A549 (cell line): ENCODE measurements at regions not wholly inside any gene's neighbourhood (a gene's known extent, or its start where the extent isn't known, plus 50 kb on each side); places are given as distances from the start of the nearest gene placed in this dataset.

Experiments
- CEBPB ChIP-seq, 2 experiments: fragments of >200 bp in 1 of 2; sonication (Bioruptor Twin) in 1 of 2; formaldehyde crosslinking in 1 of 2; IDR thresholded peaks; 2 replicates each; pipeline ENCODE4 v1.6.1; 2012 to 2016
- CHD2 ChIP-seq: fragments of 150-350 bp; IDR thresholded peaks from 2 replicates; pipeline ENCODE4 v1.6.1; 2014; ENCODE audit warnings: low read length; ENCODE audit not compliant: partially characterized antibody
- CHD4 ChIP-seq: fragments of 200-600 bp; sonication (generic); IDR thresholded peaks from 2 replicates; pipeline ENCODE4 v1.6.1; 2016; ENCODE audit warnings: antibody characterized with exemption, mild to moderate bottlenecking, borderline replicate concordance
- CTCF ChIP-seq: fragments of >200 bp; sonication (Bioruptor Twin); formaldehyde crosslinking; IDR thresholded peaks from 3 replicates; pipeline ENCODE4 v1.5.1; 2016
- ELK1 ChIP-seq: fragments of 150-350 bp; IDR thresholded peaks from 2 replicates; pipeline ENCODE4 v1.6.1; 2014; ENCODE audit warnings: low read depth, mild to moderate bottlenecking, low read length
- EP300 ChIP-seq, 2 experiments: fragments of >200 bp; sonication (Bioruptor Twin); formaldehyde crosslinking; IDR thresholded peaks; 2 replicates in 1 of 2; 3 replicates in 1 of 2; pipeline ENCODE4 v1.6.1; 2016 to 2017
- FOSL2 ChIP-seq, 2 experiments: fragments of 450-650 bp in 1 of 2; fragments of >200 bp in 1 of 2; sonication (Bioruptor Twin) in 1 of 2; formaldehyde crosslinking; IDR thresholded peaks; 2 replicates each; pipeline versions ENCODE4 v1.5.0 to v1.6.1; 2016 to 2020; ENCODE audit warnings: mild to moderate bottlenecking in 1 of 2, moderate library complexity in 1 of 2
- MAZ ChIP-seq: fragments of 150-350 bp; IDR thresholded peaks from 2 replicates; pipeline ENCODE4 v1.6.1; 2014; ENCODE audit warnings: antibody characterized with exemption, low read depth, low read length, borderline replicate concordance
- NR3C1 ChIP-seq: fragments of >200 bp; sonication (Bioruptor Twin); formaldehyde crosslinking; IDR thresholded peaks from 3 replicates; pipeline ENCODE4 v1.6.1; 2017
- PHF8 ChIP-seq: fragments of 200-600 bp; sonication (generic); IDR thresholded peaks from 2 replicates; pipeline ENCODE4 v1.6.1; 2016; ENCODE audit warnings: low read depth, mild to moderate bottlenecking, antibody characterized with exemption, moderate library complexity, borderline replicate concordance
- POLR2A ChIP-seq: IDR thresholded peaks from 2 replicates; pipeline ENCODE4 v1.6.1; 2012; ENCODE audit warnings: mild to moderate bottlenecking, low read length
- POLR2AphosphoS2 ChIP-seq: conservative IDR thresholded peaks from 2 replicates; pipeline ENCODE4 v1.6.1; 2012; ENCODE audit warnings: low read length, improper control_type of control experiment, inconsistent platforms

- TF ChIP-seq CTCF = no peak
- TF ChIP-seq FOSL2 (IDR thresholded peaks at IDR 0.05) = no peak
- TF ChIP-seq FOSL2 (CRISPR knock-in tag; IDR thresholded peaks at IDR 0.05) = no peak
- TF ChIP-seq MAZ = no peak
- TF ChIP-seq POLR2A = no peak
- no peak for TF ChIP-seq CHD2
- no peak for TF ChIP-seq EP300 (IDR thresholded peaks at IDR 0.05)
- no peak for TF ChIP-seq POLR2AphosphoS2
- no peak for TF ChIP-seq PHF8
- no peak for TF ChIP-seq CEBPB (IDR thresholded peaks at IDR 0.05)
- no peak for TF ChIP-seq ELK1
- no peak for TF ChIP-seq NR3C1
- no peak for TF ChIP-seq CHD4
Observed at GRCh38 chr3:87979527-87979926, 79.3 kb downstream of the CGGBP1 start.
